ENCODE measurements at regions not wholly inside any gene's neighbourhood (a gene's known extent, or its start where the extent isn't known, plus 50 kb on each side); places are given as distances from the start of the nearest gene placed in this dataset.

DNA sequence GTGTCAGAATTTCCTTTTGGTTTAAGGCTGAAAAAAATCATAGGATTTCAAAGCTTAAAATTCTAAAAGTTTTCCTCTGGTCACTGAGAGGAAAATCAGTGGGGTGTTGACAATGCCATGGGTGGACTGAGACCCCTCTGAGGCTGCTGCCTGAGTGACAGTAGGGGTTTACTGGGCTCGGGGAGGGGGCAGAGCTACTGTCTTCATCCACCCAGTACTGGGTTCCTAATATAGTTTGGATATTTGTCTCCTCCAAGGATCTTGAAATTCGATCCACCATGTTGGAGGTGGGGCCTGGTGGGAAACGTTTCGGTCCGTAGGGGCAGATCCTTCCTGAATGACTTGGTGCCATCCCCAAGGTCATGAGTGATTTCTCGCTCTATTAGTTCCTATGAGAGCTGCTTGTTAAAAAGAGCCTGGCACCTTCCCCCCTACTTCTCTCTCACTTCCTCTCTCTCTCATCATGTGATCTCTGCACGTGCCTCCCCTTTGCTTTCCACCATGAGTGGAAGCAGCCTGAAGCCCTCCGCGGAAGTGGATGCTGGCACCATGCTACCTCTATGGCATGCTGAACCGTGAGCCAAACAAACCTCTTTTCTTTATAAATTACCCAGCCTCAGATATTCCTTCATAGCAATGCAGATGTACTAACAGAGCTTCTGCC, 72.3 kb downstream of the MAP10 start:
- Mint-ChIP-seq H3K27me3 (no peaks in the 10 kb centered on the region), H3K4me1 (peaks cover 5% of the 10 kb centered on the region), H3K36me3 (no peaks in the 10 kb centered on the region), H3K9me3 (peaks cover 2% of the 10 kb centered on the region), H3K4me3 (no peak overlapping the region), H3K27ac (no peak overlapping the region)
- DNase-seq (no peak), ATAC-seq (ENCODE audit: low read depth) (no peak)
- POLR2A ChIA-PET: no interaction called here

DNA sequence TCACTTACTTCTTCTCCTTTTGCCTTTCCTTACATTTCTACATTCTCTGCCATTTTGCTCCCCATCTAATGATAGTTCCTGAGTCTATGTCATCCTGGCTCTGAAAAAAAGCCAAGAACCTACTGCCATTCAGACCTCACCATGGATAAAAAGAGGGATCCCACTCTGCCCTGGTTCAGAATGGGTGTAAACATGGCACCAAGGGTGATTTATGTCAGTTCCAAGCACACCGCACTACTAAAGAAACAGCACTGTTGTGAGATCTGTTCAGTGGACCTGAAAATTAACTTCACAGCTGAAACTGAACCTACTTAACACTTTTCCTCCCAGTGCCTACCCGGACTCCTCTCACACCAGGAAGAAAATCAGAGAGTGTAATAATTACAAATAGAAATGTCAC, 72.3 kb upstream of the NTPCR start:
- Mint-ChIP-seq H3K9me3 (peaks cover 2% of the 10 kb centered on the region), H3K27ac (no peak overlapping the region), H3K27me3 (no peaks in the 10 kb centered on the region), H3K4me1 (peaks cover 5% of the 10 kb centered on the region), H3K4me3 (no peak overlapping the region), H3K36me3 (no peaks in the 10 kb centered on the region)
- ATAC-seq (ENCODE audit: low read depth): no peak
- no peak for DNase-seq
- POLR2A ChIA-PET: no interaction called here

DNA sequence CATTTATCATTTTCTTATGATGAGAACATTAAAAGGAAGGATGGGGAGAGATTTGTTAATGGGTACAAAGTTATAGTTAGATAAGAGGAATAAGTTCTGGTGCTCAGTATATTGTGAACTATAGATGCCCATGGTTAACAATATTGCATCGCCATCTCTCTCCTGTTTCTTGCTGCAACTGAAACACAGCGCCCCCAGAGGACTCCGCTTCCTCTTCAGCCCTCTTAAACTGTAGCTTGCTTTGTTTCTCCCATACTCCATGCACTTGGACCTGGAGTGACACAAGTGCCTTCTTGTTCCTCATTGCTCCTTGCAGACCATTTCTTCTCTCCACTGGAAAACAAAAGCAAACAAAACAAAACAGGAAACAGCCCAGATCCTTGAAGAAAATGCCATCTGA, 70.1 kb upstream of the NTPCR start:
- no peaks in the 10 kb centered on the region for H3K27me3 Mint-ChIP-seq
- no peak for ATAC-seq (ENCODE audit: low read depth)
- no peak for DNase-seq
- POLR2A ChIA-PET: no interaction called here
- no peak overlapping the region for H3K27ac Mint-ChIP-seq
- H3K9me3 Mint-ChIP-seq: peaks cover 2% of the 10 kb centered on the region
- H3K4me1 Mint-ChIP-seq: peaks cover 5% of the 10 kb centered on the region
- H3K36me3 Mint-ChIP-seq: no peaks in the 10 kb centered on the region
- H3K4me3 Mint-ChIP-seq: no peak overlapping the region

DNA sequence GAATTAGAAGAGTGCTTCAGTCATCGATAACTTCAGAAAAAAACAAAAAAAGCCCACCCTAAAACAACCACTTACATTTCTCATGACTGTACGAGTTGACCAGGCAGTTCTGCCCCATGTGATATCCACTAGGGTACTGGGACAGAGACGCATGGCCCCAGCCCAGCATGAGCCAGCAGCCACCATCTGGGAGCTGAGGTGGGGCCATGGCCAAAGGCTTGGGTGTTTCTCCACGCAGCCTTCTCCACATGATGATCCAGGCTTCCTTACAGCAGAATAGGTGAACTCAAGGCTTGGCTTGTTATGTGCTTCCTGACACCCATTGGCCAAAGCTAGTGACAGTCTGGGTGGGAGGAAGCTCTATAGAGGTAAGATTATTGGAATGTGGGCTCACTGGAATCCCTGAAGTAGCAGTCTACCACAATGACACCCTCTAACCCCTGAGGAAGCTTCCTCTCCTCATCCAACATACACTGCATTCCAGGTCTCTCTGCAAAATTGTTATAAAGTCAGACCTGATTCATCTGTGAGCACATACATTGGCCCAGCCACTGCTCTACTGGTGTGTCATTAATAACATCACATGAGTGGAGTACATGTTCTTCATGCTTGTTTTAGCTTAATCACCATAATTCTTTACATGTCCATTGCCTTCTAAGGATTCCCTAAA, 66.3 kb upstream of the NTPCR start:
- no peaks in the 10 kb centered on the region for H3K36me3 Mint-ChIP-seq
- H3K27ac Mint-ChIP-seq: no peak overlapping the region
- POLR2A ChIA-PET: no interaction called here
- ATAC-seq (ENCODE audit: low read depth) (no peak), DNase-seq (no peak)
- no peak overlapping the region for H3K4me3 Mint-ChIP-seq
- peaks cover 3% of the 10 kb centered on the region for H3K27me3 Mint-ChIP-seq
- no peaks in the 10 kb centered on the region for H3K9me3 Mint-ChIP-seq
- H3K4me1 Mint-ChIP-seq: no peaks in the 10 kb centered on the region

DNA sequence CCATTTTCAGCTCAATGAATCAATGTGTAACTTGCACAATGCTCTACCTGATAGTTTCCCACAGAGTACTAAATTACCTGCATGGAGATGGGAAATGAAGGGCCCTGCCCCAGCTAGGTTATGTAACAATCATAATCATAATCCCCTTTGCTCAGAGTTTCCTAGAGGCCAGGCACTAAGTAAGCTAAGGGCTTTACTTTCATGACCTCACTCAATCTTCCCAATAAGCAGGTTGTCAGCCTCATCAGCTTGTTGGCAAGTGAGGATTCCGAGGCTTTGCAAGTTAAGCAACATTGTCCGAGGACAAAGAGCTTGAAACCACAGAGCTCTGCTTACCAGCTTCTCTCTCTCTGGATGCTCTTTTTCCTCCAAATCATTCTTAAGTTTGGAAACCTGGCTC, 64.1 kb upstream of the NTPCR start:
- Mint-ChIP-seq H3K4me1 (no peaks in the 10 kb centered on the region), H3K27ac (no peak overlapping the region), H3K4me3 (no peak overlapping the region), H3K27me3 (peaks cover 3% of the 10 kb centered on the region), H3K9me3 (no peaks in the 10 kb centered on the region), H3K36me3 (no peaks in the 10 kb centered on the region)
- no peak for DNase-seq
- ATAC-seq (ENCODE audit: low read depth): no peak
- POLR2A ChIA-PET: no interaction called here

DNA sequence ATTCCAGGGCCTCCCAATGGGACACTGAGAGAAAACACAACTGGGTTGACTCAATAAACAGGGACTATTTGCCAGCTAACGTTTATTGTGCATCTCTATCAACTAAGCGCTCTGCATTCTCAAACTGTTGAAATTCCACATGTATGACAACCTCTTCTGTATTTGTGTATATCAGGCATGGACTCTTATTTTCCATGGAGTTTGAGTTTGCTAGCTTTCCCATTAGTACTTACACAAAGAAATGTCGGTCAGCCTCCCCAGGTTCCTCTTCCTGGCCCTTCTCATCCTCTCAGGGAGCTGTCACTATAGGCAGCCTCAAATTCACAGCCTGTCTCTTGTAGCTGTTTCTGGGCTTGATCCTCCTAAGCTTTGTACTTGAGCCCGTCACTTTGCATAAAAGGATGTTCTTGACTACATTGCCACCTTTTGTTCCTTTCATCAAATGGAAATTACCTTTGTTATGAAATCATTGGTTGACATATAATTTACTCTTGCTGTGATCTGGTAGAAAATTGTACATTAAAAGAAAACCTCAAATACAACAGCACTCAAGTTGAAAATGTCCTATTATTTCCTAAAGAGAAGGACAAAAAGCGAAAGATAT, 60.0 kb upstream of the NTPCR start:
- no peak overlapping the region for H3K4me3 Mint-ChIP-seq
- H3K27me3 Mint-ChIP-seq: peaks cover 3% of the 10 kb centered on the region
- DNase-seq (no peak), ATAC-seq (ENCODE audit: low read depth) (no peak)
- peaks cover 10% of the 10 kb centered on the region for H3K9me3 Mint-ChIP-seq
- H3K4me1 Mint-ChIP-seq: no peaks in the 10 kb centered on the region
- H3K27ac Mint-ChIP-seq: no peak overlapping the region
- POLR2A ChIA-PET: no interaction called here
- H3K36me3 Mint-ChIP-seq: no peaks in the 10 kb centered on the region

DNA sequence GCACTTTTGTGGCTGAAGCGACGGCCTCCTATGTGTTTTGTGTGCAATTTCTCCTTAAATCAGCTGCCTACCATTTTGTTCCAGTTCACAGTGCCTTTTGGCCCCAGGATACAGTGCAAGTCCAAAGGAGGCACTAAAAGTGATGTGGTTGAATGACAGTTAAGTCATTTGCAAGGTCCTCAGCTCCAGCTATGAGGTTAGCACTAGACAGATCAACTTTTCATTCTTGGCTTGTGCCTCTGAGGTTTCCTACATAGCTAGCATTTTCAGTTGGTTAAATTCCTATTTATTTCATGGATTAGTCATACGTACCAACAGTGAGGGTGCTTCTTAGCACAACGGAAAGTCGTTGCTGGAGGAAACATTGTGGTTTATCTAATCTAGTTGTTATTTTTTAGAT, 59.3 kb upstream of the NTPCR start:
- ATAC-seq (ENCODE audit: low read depth) (no peak), DNase-seq (no peak)
- POLR2A ChIA-PET: interaction anchor here (0.7 kb wide), 1 partner anchor 239 kb away, joined by 3 read pairs; no protein-coding TSS in a partner anchor
- no peaks in the 10 kb centered on the region for H3K4me1 Mint-ChIP-seq
- no peaks in the 10 kb centered on the region for H3K36me3 Mint-ChIP-seq
- H3K27me3 Mint-ChIP-seq: no peaks in the 10 kb centered on the region
- peaks cover 10% of the 10 kb centered on the region for H3K9me3 Mint-ChIP-seq
- no peak overlapping the region for H3K4me3 Mint-ChIP-seq
- no peak overlapping the region for H3K27ac Mint-ChIP-seq

DNA sequence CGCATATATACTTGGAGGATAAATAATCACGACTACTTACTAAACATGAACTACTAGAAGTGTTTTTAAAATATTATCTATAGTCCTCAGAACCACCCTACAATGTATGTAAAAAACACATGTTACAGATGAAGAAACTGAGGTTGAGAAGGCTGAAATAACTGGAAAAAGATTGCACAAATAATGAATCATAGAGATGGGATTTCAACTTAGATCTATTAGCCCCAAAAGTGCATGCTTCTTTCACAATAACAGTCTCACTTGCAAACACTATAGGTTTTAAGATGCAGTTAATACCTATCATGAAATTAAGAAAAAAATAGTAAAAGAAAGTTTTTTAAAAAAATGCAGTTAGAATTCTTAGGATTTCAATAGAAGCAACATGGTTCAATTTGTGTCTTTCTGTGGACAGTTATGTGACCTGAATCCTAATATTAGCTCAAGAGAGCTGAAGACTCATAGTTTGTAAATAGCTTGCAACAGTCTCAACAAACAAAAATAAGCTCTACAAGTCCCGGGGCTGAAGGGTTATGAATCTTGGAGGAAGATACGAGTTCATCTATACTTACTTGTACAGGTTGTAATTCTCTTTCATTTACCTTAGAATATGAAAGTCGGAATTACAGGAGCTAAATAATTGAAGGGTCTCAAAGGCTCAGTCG, 58.6 kb upstream of the NTPCR start:
- no peak for DNase-seq
- Mint-ChIP-seq H3K4me1 (no peaks in the 10 kb centered on the region), H3K9me3 (peaks cover 10% of the 10 kb centered on the region), H3K27ac (no peak overlapping the region), H3K36me3 (no peaks in the 10 kb centered on the region), H3K4me3 (no peak overlapping the region), H3K27me3 (no peaks in the 10 kb centered on the region)
- ATAC-seq (ENCODE audit: low read depth): no peak
- POLR2A ChIA-PET: interaction anchor here (0.5 to 0.7 kb wide), 2 partner anchors 240 to 356 kb away, joined by 3 to 6 read pairs; no protein-coding TSS in a partner anchor

DNA sequence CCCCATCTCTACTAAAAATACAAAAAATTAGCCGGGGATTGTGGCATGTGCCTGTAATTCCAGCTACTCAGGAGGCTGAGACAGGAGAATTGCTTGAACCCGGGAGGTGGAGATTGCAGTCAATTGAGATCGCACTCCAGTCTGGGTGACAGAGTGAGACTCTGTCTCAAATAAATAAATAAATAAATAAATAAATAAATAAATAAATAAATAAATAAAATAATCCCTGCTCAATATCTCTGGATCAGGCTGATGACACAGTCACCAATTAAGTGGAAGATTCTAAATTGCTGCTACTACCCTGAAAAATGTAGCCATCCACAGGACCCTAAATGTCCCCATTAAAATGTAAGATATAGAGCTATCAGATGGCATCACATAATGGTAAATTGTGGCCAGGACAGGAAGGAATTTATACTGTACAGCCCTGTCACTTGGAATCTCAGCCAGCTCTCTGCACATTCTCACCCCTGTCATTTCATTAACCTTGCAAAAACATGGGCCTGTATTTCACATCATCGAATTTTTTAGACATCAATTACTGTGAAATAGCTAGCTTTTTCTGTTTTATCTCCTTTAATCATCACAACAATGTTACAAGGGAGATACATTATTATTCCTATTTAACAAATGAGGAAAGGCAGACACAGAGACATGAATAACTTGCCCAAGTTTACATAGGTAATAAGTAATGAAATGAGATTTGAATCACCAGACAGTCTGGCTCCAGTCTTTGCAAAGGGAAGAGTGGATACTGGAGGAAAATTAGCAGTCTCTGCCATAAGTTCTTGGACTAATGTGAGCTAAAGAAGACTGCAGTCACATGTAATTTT, 56.7 kb upstream of the NTPCR start:
- H3K27ac Mint-ChIP-seq: no peak overlapping the region
- POLR2A ChIA-PET: no interaction called here
- ATAC-seq (ENCODE audit: low read depth): no peak

DNA sequence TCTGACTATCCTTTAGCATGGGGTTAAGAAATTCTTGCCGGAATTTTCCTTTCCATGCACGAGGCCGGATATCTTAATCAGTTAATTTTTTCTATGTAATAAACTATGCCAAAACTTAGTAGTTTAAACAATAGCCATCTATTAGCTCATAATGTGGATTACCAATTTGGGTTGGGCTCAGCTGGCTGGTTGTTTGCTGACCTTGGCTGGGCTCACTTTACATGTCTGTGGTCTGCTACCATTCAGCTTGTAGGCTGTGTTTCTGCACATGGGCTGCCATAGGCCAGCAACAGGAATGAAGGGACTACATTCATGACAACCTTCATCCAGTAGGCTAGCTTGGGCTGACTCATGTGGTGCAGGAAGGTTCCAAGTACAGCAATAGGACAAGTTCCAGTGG, 56.0 kb upstream of the NTPCR start:
- H3K27ac Mint-ChIP-seq: no peak overlapping the region
- no peaks in the 10 kb centered on the region for H3K27me3 Mint-ChIP-seq
- H3K4me1 Mint-ChIP-seq: no peaks in the 10 kb centered on the region
- ATAC-seq (ENCODE audit: low read depth) (no peak), DNase-seq (no peak)
- no peak overlapping the region for H3K4me3 Mint-ChIP-seq
- POLR2A ChIA-PET: no interaction called here
- H3K36me3 Mint-ChIP-seq: peaks cover 1% of the 10 kb centered on the region
- H3K9me3 Mint-ChIP-seq: peaks cover 10% of the 10 kb centered on the region

More for the DNA sequence above, 56.7 kb upstream of the NTPCR start:
- no peaks in the 10 kb centered on the region for H3K4me1 Mint-ChIP-seq
- no peaks in the 10 kb centered on the region for H3K27me3 Mint-ChIP-seq
- no peak for DNase-seq
- peaks cover 10% of the 10 kb centered on the region for H3K9me3 Mint-ChIP-seq
- H3K4me3 Mint-ChIP-seq: no peak overlapping the region
- no peaks in the 10 kb centered on the region for H3K36me3 Mint-ChIP-seq

DNA sequence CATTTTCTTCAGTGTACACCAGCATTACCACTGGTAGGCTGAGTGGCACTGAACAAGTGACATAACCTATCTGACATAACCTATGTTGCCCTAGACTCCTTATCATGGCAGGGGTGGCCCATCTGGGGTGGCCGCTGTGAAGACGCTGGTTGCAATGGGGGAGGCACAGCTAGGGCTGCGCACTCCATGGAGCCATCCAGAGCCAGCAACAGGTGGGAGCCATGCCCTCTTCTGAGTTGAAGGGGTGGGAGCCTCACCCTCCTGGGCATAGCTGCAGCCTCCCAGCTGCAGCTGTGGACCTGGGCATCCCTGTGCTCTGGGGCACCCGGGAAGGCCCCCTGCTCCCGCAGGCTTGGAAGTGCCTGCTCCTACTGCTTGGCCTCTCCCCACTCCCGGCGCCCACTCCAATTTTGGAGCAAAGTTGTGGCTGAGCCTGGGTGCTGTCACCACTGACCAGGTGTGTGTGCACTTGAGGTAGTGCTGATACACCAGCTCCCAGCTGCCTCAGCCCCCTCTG, 52.4 kb upstream of the NTPCR start:
- POLR2A ChIA-PET: no interaction called here
- Mint-ChIP-seq H3K9me3 (peaks cover 8% of the 10 kb centered on the region), H3K4me1 (peaks cover 10% of the 10 kb centered on the region), H3K36me3 (peaks cover 1% of the 10 kb centered on the region), H3K27ac (no peak overlapping the region), H3K4me3 (no peak overlapping the region), H3K27me3 (no peaks in the 10 kb centered on the region)
- ATAC-seq (ENCODE audit: low read depth) (no peak), DNase-seq (no peak)

DNA sequence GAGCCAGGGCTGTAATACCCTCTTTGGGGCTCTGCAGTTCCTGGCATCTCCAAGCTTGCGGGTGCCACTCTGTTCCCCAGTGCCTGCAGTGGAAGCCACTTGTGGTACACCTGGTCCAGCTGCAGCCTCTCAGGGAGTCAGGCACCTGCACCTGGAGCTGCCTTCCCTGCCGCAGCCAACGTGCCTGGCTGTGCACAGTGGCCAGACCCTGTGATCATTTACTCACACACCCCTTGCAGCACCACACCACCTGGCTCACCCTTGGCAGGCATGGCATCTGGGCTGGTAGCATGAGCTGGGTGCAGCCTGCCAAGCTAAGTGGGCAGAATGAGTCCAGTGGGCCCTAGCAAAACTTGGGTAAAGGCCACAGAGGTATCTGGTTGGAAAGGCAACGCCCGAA, 51.1 kb upstream of the NTPCR start:
- ATAC-seq (ENCODE audit: low read depth) (no peak), DNase-seq (no peak)
- peaks cover 1% of the 10 kb centered on the region for H3K36me3 Mint-ChIP-seq
- no peaks in the 10 kb centered on the region for H3K27me3 Mint-ChIP-seq
- no peak overlapping the region for H3K27ac Mint-ChIP-seq
- peaks cover 10% of the 10 kb centered on the region for H3K4me1 Mint-ChIP-seq
- peaks cover 3% of the 10 kb centered on the region for H3K9me3 Mint-ChIP-seq
- POLR2A ChIA-PET: no interaction called here
- no peak overlapping the region for H3K4me3 Mint-ChIP-seq

DNA sequence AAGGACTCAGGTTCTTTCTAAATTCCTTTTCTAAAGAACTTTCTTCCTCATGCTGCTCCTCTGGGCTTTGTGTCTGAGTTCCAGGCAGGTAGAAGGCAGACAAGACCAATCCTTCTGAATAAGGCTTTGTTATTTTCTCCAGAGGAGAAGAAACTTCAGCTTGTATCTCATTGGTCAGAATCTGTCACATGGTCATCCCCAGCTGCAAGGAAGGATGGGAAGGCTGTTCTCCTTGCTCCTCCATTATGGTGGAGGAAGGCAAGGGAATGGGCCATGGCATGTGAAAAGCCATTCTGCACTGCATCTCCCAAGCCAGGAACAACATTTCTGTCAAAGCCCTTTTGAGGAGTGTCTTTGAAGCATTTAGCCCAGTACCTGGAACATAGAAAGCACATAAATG, 50.6 kb upstream of the NTPCR start:
- ATAC-seq (ENCODE audit: low read depth): no peak
- Mint-ChIP-seq H3K27ac (no peak overlapping the region), H3K4me3 (no peak overlapping the region), H3K36me3 (peaks cover 1% of the 10 kb centered on the region), H3K9me3 (peaks cover under 1% of the 10 kb centered on the region), H3K27me3 (no peaks in the 10 kb centered on the region), H3K4me1 (peaks cover 12% of the 10 kb centered on the region)
- POLR2A ChIA-PET: no interaction called here
- DNase-seq: no peak

Measured in activated naive CD8-positive, alpha-beta T cell treated with anti-CD3 and anti-CD28 coated beads, Interleukin-2, amount 10 ng/mL, durations not matched to agents 7 days and 5 days (primary cell).